GM23338 (cell line): ENCODE measurements at regions not wholly inside any gene's neighbourhood (a gene's known extent, or its start where the extent isn't known, plus 50 kb on each side); places are given as distances from the start of the nearest gene placed in this dataset.

Source experiments
- ATAC-seq: fragments of 200-7000 bp; cut with Tn5 transposase; 3 replicates; pipeline ENCODE4 v1.9.1; 2020
- DNase-seq: peaks from one replicate; pipeline ENCODE4 v3.0.0-alpha.2; 2015; ENCODE audit warnings: low spot score
- H2AFZ ChIP-seq: fragments of 200-600 bp; sonication (generic); 2 replicates; pipeline ENCODE4 v1.8.0; 2016; ENCODE audit warnings: antibody characterized with exemption, mild to moderate bottlenecking, moderate library complexity
- H3F3A ChIP-seq: fragments of 200-600 bp; sonication (generic); replicated peaks from 2 replicates; pipeline ENCODE4 v1.8.0; 2017; ENCODE audit warnings: antibody characterized with exemption, mixed run types, low read depth
- H3K27ac ChIP-seq: fragments of 200-600 bp; sonication (generic); 2 replicates; pipeline ENCODE4 v1.6.1; 2016; ENCODE audit warnings: low read depth
- H3K27me3 ChIP-seq: fragments of 200-600 bp; sonication (generic); 2 replicates; pipeline ENCODE4 v1.8.0; 2016; ENCODE audit warnings: mild to moderate bottlenecking, mixed run types, moderate library complexity; ENCODE audit not compliant: insufficient read depth
- H3K36me3 ChIP-seq: fragments of 200-600 bp; sonication (generic); 2 replicates; pipeline ENCODE4 v1.8.0; 2016; ENCODE audit warnings: mild to moderate bottlenecking; ENCODE audit not compliant: insufficient read depth
- H3K4me1 ChIP-seq: fragments of 200-600 bp; sonication (generic); 2 replicates; pipeline ENCODE4 v1.8.0; 2016; ENCODE audit warnings: mild to moderate bottlenecking, moderate library complexity; ENCODE audit not compliant: insufficient read depth
- H3K4me2 ChIP-seq: fragments of 200-600 bp; sonication (generic); 2 replicates; pipeline ENCODE4 v1.7.1; 2017; ENCODE audit warnings: mixed run types
- H3K4me3 ChIP-seq: fragments of 200-600 bp; sonication (generic); 2 replicates; pipeline ENCODE4 v1.6.1; 2016; ENCODE audit warnings: mixed run types
- H3K79me2 ChIP-seq: fragments of 200-600 bp; sonication (generic); replicated peaks from 2 replicates; pipeline ENCODE4 v1.8.0; 2017; ENCODE audit warnings: mild to moderate bottlenecking; ENCODE audit not compliant: insufficient read depth
- H3K9me2 ChIP-seq: fragments of 200-600 bp; sonication (generic); 2 replicates; pipeline ENCODE4 v1.8.0; 2017; ENCODE audit not compliant: insufficient read depth
- H4K20me1 ChIP-seq: fragments of 200-600 bp; sonication (generic); replicated peaks from 2 replicates; pipeline ENCODE4 v1.8.0; 2017; ENCODE audit warnings: mild to moderate bottlenecking; ENCODE audit not compliant: insufficient read depth
- H3K27ac Mint-ChIP-seq: 2 replicates; pipeline ENCODE4 v1.8.0; 2020; ENCODE audit warnings: inconsistent platforms, mild to moderate bottlenecking, moderate library complexity, mixed read lengths
- H3K27me3 Mint-ChIP-seq: 3 replicates; pipeline ENCODE4 v1.8.0; 2022; ENCODE audit warnings: low read depth, mild to moderate bottlenecking, moderate library complexity, mixed read lengths, inconsistent platforms; ENCODE audit not compliant: insufficient read depth, poor library complexity
- H3K36me3 Mint-ChIP-seq: 3 replicates; pipeline ENCODE4 v1.8.0; 2021; ENCODE audit warnings: low read depth, mild to moderate bottlenecking, inconsistent platforms, moderate library complexity, mixed read lengths
- H3K4me1 Mint-ChIP-seq: 3 replicates; pipeline ENCODE4 v1.8.0; 2020; ENCODE audit warnings: mild to moderate bottlenecking, inconsistent platforms, mixed read lengths
- H3K4me3 Mint-ChIP-seq: 3 replicates; pipeline ENCODE4 v1.8.0; 2021; ENCODE audit warnings: moderate library complexity, mild to moderate bottlenecking, inconsistent platforms, mixed read lengths
- H3K9me3 Mint-ChIP-seq: 3 replicates; pipeline ENCODE4 v1.8.0; 2020; ENCODE audit warnings: moderate library complexity, mild to moderate bottlenecking, inconsistent platforms, mixed read lengths
- CREB1 ChIP-seq: fragments of 250-450 bp; sonication (Bioruptor Pico); IDR thresholded peaks from 2 replicates; pipeline ENCODE4 v1.5.0; 2020; ENCODE audit warnings: low read depth, mild to moderate bottlenecking, moderate library complexity
- EZH2 ChIP-seq: fragments of 200-600 bp; sonication (generic); IDR thresholded peaks from one replicate; pipeline ENCODE4 v1.8.0; 2017; ENCODE audit warnings: antibody characterized with exemption, mild to moderate bottlenecking, low read depth; ENCODE audit not compliant: unreplicated experiment
- NANOG ChIP-seq: IDR thresholded peaks from 2 replicates; pipeline ENCODE4 v1.6.1; 2016; ENCODE audit warnings: antibody characterized with exemption, borderline replicate concordance
- POLR2AphosphoS5 ChIP-seq: IDR thresholded peaks from 2 replicates; pipeline ENCODE4 v1.6.1; 2016; ENCODE audit warnings: antibody characterized with exemption, low read depth
- REST ChIP-seq: IDR thresholded peaks from one replicate; pipeline ENCODE4 v1.6.1; 2018; ENCODE audit warnings: antibody characterized with exemption; ENCODE audit not compliant: unreplicated experiment
- STAT1 ChIP-seq: IDR thresholded peaks from one replicate; pipeline ENCODE4 v1.6.1; 2016; ENCODE audit warnings: antibody characterized with exemption; ENCODE audit not compliant: unreplicated experiment
- ZNF331 ChIP-seq: fragments of 250-450 bp; sonication (Bioruptor Pico); IDR thresholded peaks from 2 replicates; pipeline ENCODE4 v1.5.0; 2020; ENCODE audit warnings: low read depth, mild to moderate bottlenecking, moderate library complexity
- TF ChIP-seq, protein P1 (sequence below): IDR thresholded peaks from 2 replicates; pipeline ENCODE4 v1.6.1; 2016; ENCODE audit warnings: antibody characterized with exemption
- TF ChIP-seq, protein P2 (sequence below), 2 experiments: fragments of 200-600 bp in 1 of 2; sonication (generic) in 1 of 2; conservative IDR thresholded peaks; 2 replicates each; pipeline versions ENCODE4 v1.5.1 to v1.6.1; 2016 to 2017; ENCODE audit warnings: antibody characterized with exemption in 2 of 2, low read depth in 2 of 2, mild to moderate bottlenecking in 2 of 2, moderate library complexity in 1 of 2

DNA sequence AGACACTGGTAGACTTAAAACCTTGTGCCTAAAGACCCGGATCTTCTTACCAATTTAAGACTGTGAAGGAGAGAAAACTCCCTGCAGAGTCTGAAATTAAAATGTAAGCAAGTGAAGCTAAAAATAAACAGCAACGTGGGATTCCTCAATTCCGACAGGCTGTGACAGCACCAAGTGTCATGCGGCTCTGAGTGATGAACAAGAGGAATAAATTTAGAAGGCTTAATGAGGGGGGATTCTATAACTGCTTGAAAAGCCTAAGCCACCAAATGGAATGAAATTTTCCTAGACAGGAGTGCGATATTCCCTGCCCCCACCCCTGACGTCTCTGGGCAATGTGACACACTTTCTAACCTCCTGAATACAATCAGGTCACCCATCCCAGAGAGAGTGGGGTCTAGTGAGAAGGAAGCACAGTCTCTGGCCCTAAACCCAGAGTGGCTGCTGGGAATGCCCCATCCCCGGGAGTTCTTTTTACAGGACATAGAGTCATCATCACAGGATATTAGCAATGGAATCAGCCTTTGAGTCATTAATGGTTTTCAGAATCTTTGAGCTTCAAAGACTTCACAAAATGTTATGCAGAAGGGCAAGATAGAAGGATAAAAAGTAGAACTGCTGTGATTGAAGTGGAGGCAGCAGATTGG lies 114.3 kb downstream of the EDEM1 start:
- 0 out of 2 replicates have a peak, but pooled peaks cover 3% of the 10 kb centered on the region for H3K36me3 ChIP-seq
- no peak for DNase-seq

More for the DNA sequence above, 114.3 kb downstream of the EDEM1 start:
- TF ChIP-seq, protein P1, sequence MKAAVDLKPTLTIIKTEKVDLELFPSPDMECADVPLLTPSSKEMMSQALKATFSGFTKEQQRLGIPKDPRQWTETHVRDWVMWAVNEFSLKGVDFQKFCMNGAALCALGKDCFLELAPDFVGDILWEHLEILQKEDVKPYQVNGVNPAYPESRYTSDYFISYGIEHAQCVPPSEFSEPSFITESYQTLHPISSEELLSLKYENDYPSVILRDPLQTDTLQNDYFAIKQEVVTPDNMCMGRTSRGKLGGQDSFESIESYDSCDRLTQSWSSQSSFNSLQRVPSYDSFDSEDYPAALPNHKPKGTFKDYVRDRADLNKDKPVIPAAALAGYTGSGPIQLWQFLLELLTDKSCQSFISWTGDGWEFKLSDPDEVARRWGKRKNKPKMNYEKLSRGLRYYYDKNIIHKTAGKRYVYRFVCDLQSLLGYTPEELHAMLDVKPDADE: no peak
- TF ChIP-seq ZNF331 (no peak), NANOG (no peak), POLR2AphosphoS5 (no peak), EZH2 (no peak), REST (no peak), CREB1 (no peak), STAT1 (no peak)
- TF ChIP-seq, protein P2, sequence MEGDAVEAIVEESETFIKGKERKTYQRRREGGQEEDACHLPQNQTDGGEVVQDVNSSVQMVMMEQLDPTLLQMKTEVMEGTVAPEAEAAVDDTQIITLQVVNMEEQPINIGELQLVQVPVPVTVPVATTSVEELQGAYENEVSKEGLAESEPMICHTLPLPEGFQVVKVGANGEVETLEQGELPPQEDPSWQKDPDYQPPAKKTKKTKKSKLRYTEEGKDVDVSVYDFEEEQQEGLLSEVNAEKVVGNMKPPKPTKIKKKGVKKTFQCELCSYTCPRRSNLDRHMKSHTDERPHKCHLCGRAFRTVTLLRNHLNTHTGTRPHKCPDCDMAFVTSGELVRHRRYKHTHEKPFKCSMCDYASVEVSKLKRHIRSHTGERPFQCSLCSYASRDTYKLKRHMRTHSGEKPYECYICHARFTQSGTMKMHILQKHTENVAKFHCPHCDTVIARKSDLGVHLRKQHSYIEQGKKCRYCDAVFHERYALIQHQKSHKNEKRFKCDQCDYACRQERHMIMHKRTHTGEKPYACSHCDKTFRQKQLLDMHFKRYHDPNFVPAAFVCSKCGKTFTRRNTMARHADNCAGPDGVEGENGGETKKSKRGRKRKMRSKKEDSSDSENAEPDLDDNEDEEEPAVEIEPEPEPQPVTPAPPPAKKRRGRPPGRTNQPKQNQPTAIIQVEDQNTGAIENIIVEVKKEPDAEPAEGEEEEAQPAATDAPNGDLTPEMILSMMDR (conservative IDR thresholded peaks at IDR 0.05; ENCODE audit: low read depth in 2 of 2): no peak
- no peak overlapping the region for H3K4me3 Mint-ChIP-seq
- no peak overlapping the region for H3K27ac Mint-ChIP-seq
- H3K9me3 Mint-ChIP-seq: peaks cover 68% of the 10 kb centered on the region
- Histone ChIP-seq H3K27ac (no peak overlapping the region), H3F3A (no peaks in the 10 kb centered on the region), H4K20me1 (no peaks in the 10 kb centered on the region), H3K4me2 (no peak overlapping the region), H3K4me1 (no peaks in the 10 kb centered on the region), H3K79me2 (no peaks in the 10 kb centered on the region), H3K4me3 (no peak overlapping the region), H3K9me2 (no peaks in the 10 kb centered on the region), H2AFZ (no peak overlapping the region), H3K27me3 (no peaks in the 10 kb centered on the region)
- H3K27me3 Mint-ChIP-seq: no peaks in the 10 kb centered on the region
- H3K36me3 Mint-ChIP-seq: no peaks in the 10 kb centered on the region
- H3K4me1 Mint-ChIP-seq: no peaks in the 10 kb centered on the region; the same call in 2 of the 3 replicates
- no peak for ATAC-seq
